GM23338 (cell line): ENCODE measurements at regions not wholly inside any gene's neighbourhood (a gene's known extent, or its start where the extent isn't known, plus 50 kb on each side); places are given as distances from the start of the nearest gene placed in this dataset.

Experiments
- ATAC-seq: fragments of 200-7000 bp; cut with Tn5 transposase; 3 replicates; pipeline ENCODE4 v1.9.1; 2020
- DNase-seq: peaks from one replicate; pipeline ENCODE4 v3.0.0-alpha.2; 2015; ENCODE audit warnings: low spot score
- H2AFZ ChIP-seq: fragments of 200-600 bp; sonication (generic); 2 replicates; pipeline ENCODE4 v1.8.0; 2016; ENCODE audit warnings: antibody characterized with exemption, mild to moderate bottlenecking, moderate library complexity
- H3F3A ChIP-seq: fragments of 200-600 bp; sonication (generic); replicated peaks from 2 replicates; pipeline ENCODE4 v1.8.0; 2017; ENCODE audit warnings: antibody characterized with exemption, mixed run types, low read depth
- H3K27ac ChIP-seq: fragments of 200-600 bp; sonication (generic); 2 replicates; pipeline ENCODE4 v1.6.1; 2016; ENCODE audit warnings: low read depth
- H3K27me3 ChIP-seq: fragments of 200-600 bp; sonication (generic); 2 replicates; pipeline ENCODE4 v1.8.0; 2016; ENCODE audit warnings: mild to moderate bottlenecking, mixed run types, moderate library complexity; ENCODE audit not compliant: insufficient read depth
- H3K36me3 ChIP-seq: fragments of 200-600 bp; sonication (generic); 2 replicates; pipeline ENCODE4 v1.8.0; 2016; ENCODE audit warnings: mild to moderate bottlenecking; ENCODE audit not compliant: insufficient read depth
- H3K4me1 ChIP-seq: fragments of 200-600 bp; sonication (generic); 2 replicates; pipeline ENCODE4 v1.8.0; 2016; ENCODE audit warnings: mild to moderate bottlenecking, moderate library complexity; ENCODE audit not compliant: insufficient read depth
- H3K4me2 ChIP-seq: fragments of 200-600 bp; sonication (generic); 2 replicates; pipeline ENCODE4 v1.7.1; 2017; ENCODE audit warnings: mixed run types
- H3K4me3 ChIP-seq: fragments of 200-600 bp; sonication (generic); 2 replicates; pipeline ENCODE4 v1.6.1; 2016; ENCODE audit warnings: mixed run types
- H3K79me2 ChIP-seq: fragments of 200-600 bp; sonication (generic); replicated peaks from 2 replicates; pipeline ENCODE4 v1.8.0; 2017; ENCODE audit warnings: mild to moderate bottlenecking; ENCODE audit not compliant: insufficient read depth
- H3K9me2 ChIP-seq: fragments of 200-600 bp; sonication (generic); 2 replicates; pipeline ENCODE4 v1.8.0; 2017; ENCODE audit not compliant: insufficient read depth
- H4K20me1 ChIP-seq: fragments of 200-600 bp; sonication (generic); replicated peaks from 2 replicates; pipeline ENCODE4 v1.8.0; 2017; ENCODE audit warnings: mild to moderate bottlenecking; ENCODE audit not compliant: insufficient read depth
- H3K27ac Mint-ChIP-seq: 2 replicates; pipeline ENCODE4 v1.8.0; 2020; ENCODE audit warnings: inconsistent platforms, mild to moderate bottlenecking, moderate library complexity, mixed read lengths
- H3K27me3 Mint-ChIP-seq: 3 replicates; pipeline ENCODE4 v1.8.0; 2022; ENCODE audit warnings: low read depth, mild to moderate bottlenecking, moderate library complexity, mixed read lengths, inconsistent platforms; ENCODE audit not compliant: insufficient read depth, poor library complexity
- H3K36me3 Mint-ChIP-seq: 3 replicates; pipeline ENCODE4 v1.8.0; 2021; ENCODE audit warnings: low read depth, mild to moderate bottlenecking, inconsistent platforms, moderate library complexity, mixed read lengths
- H3K4me1 Mint-ChIP-seq: 3 replicates; pipeline ENCODE4 v1.8.0; 2020; ENCODE audit warnings: mild to moderate bottlenecking, inconsistent platforms, mixed read lengths
- H3K4me3 Mint-ChIP-seq: 3 replicates; pipeline ENCODE4 v1.8.0; 2021; ENCODE audit warnings: moderate library complexity, mild to moderate bottlenecking, inconsistent platforms, mixed read lengths
- H3K9me3 Mint-ChIP-seq: 3 replicates; pipeline ENCODE4 v1.8.0; 2020; ENCODE audit warnings: moderate library complexity, mild to moderate bottlenecking, inconsistent platforms, mixed read lengths
- CREB1 ChIP-seq: fragments of 250-450 bp; sonication (Bioruptor Pico); IDR thresholded peaks from 2 replicates; pipeline ENCODE4 v1.5.0; 2020; ENCODE audit warnings: low read depth, mild to moderate bottlenecking, moderate library complexity
- EZH2 ChIP-seq: fragments of 200-600 bp; sonication (generic); IDR thresholded peaks from one replicate; pipeline ENCODE4 v1.8.0; 2017; ENCODE audit warnings: antibody characterized with exemption, mild to moderate bottlenecking, low read depth; ENCODE audit not compliant: unreplicated experiment
- EZH2phosphoT487 ChIP-seq: fragments of 200-600 bp; sonication (generic); IDR thresholded peaks from one replicate; pipeline ENCODE4 v1.8.1; 2018; ENCODE audit warnings: antibody characterized with exemption; ENCODE audit not compliant: unreplicated experiment
- JUNB ChIP-seq: IDR thresholded peaks from one replicate; pipeline ENCODE4 v1.6.1; 2016; ENCODE audit warnings: antibody characterized with exemption; ENCODE audit not compliant: unreplicated experiment
- NANOG ChIP-seq: IDR thresholded peaks from 2 replicates; pipeline ENCODE4 v1.6.1; 2016; ENCODE audit warnings: antibody characterized with exemption, borderline replicate concordance
- POLR2AphosphoS5 ChIP-seq: IDR thresholded peaks from 2 replicates; pipeline ENCODE4 v1.6.1; 2016; ENCODE audit warnings: antibody characterized with exemption, low read depth
- REST ChIP-seq: IDR thresholded peaks from one replicate; pipeline ENCODE4 v1.6.1; 2018; ENCODE audit warnings: antibody characterized with exemption; ENCODE audit not compliant: unreplicated experiment
- STAT1 ChIP-seq: IDR thresholded peaks from one replicate; pipeline ENCODE4 v1.6.1; 2016; ENCODE audit warnings: antibody characterized with exemption; ENCODE audit not compliant: unreplicated experiment
- ZNF114 ChIP-seq: fragments of 250-450 bp; sonication (Bioruptor Pico); IDR thresholded peaks from 2 replicates; pipeline ENCODE4 v1.5.0; 2020; ENCODE audit warnings: mild to moderate bottlenecking, moderate library complexity
- ZNF331 ChIP-seq: fragments of 250-450 bp; sonication (Bioruptor Pico); IDR thresholded peaks from 2 replicates; pipeline ENCODE4 v1.5.0; 2020; ENCODE audit warnings: low read depth, mild to moderate bottlenecking, moderate library complexity
- TF ChIP-seq, protein P1 (sequence below), 2 experiments: fragments of 200-600 bp in 1 of 2; sonication (generic) in 1 of 2; conservative IDR thresholded peaks; 2 replicates each; pipeline versions ENCODE4 v1.5.1 to v1.6.1; 2016 to 2017; ENCODE audit warnings: antibody characterized with exemption in 2 of 2, low read depth in 2 of 2, mild to moderate bottlenecking in 2 of 2, moderate library complexity in 1 of 2
- TF ChIP-seq, protein P2 (sequence below): IDR thresholded peaks from 2 replicates; pipeline ENCODE4 v1.6.1; 2016; ENCODE audit warnings: antibody characterized with exemption

GRCh38 chr15:38726187-38726586 lies 161.6 kb upstream of the RASGRP1 start (continued):
- TF ChIP-seq, protein P1, sequence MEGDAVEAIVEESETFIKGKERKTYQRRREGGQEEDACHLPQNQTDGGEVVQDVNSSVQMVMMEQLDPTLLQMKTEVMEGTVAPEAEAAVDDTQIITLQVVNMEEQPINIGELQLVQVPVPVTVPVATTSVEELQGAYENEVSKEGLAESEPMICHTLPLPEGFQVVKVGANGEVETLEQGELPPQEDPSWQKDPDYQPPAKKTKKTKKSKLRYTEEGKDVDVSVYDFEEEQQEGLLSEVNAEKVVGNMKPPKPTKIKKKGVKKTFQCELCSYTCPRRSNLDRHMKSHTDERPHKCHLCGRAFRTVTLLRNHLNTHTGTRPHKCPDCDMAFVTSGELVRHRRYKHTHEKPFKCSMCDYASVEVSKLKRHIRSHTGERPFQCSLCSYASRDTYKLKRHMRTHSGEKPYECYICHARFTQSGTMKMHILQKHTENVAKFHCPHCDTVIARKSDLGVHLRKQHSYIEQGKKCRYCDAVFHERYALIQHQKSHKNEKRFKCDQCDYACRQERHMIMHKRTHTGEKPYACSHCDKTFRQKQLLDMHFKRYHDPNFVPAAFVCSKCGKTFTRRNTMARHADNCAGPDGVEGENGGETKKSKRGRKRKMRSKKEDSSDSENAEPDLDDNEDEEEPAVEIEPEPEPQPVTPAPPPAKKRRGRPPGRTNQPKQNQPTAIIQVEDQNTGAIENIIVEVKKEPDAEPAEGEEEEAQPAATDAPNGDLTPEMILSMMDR (conservative IDR thresholded peaks at IDR 0.05; ENCODE audit: low read depth in 2 of 2) = no peak
- TF ChIP-seq CREB1 (CRISPR knock-in tag) (no peak), EZH2phosphoT487 (no peak), JUNB (no peak), STAT1 (no peak), REST (no peak), EZH2 (no peak), POLR2AphosphoS5 (no peak)

GRCh38 chr15:38733331-38733730 lies 168.7 kb upstream of the RASGRP1 start:
- no peak overlapping the region for H3K4me2 ChIP-seq
- H3K27ac Mint-ChIP-seq = no peak overlapping the region
- H4K20me1 ChIP-seq = no peaks in the 10 kb centered on the region
- H3K4me3 Mint-ChIP-seq = no peak overlapping the region
- DNase-seq (no peak), ATAC-seq (no peak)
- H3K4me3 ChIP-seq = no peak overlapping the region
- no peaks in the 10 kb centered on the region for H3K36me3 Mint-ChIP-seq
- H3K9me3 Mint-ChIP-seq = no peaks in the 10 kb centered on the region
- H3K36me3 ChIP-seq = no peaks in the 10 kb centered on the region
- H3K27me3 Mint-ChIP-seq = no peaks in the 10 kb centered on the region
- H3K27me3 ChIP-seq = no peaks in the 10 kb centered on the region
- no peak overlapping the region for H3K27ac ChIP-seq
- no peaks in the 10 kb centered on the region for H3K79me2 ChIP-seq
- H2AFZ ChIP-seq = no peak overlapping the region
- H3K9me2 ChIP-seq = no peaks in the 10 kb centered on the region; the same call in 1 of the 2 replicates
- H3K4me1 ChIP-seq = no peaks in the 10 kb centered on the region
- H3K4me1 Mint-ChIP-seq = no peaks in the 10 kb centered on the region
- no peaks in the 10 kb centered on the region for H3F3A ChIP-seq
- no peak for TF ChIP-seq CREB1 (CRISPR knock-in tag)
- TF ChIP-seq, protein P2, sequence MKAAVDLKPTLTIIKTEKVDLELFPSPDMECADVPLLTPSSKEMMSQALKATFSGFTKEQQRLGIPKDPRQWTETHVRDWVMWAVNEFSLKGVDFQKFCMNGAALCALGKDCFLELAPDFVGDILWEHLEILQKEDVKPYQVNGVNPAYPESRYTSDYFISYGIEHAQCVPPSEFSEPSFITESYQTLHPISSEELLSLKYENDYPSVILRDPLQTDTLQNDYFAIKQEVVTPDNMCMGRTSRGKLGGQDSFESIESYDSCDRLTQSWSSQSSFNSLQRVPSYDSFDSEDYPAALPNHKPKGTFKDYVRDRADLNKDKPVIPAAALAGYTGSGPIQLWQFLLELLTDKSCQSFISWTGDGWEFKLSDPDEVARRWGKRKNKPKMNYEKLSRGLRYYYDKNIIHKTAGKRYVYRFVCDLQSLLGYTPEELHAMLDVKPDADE = no peak
- no peak for TF ChIP-seq EZH2
- no peak for TF ChIP-seq ZNF114 (CRISPR knock-in tag)
- no peak for TF ChIP-seq STAT1
- TF ChIP-seq NANOG = no peak
- TF ChIP-seq EZH2phosphoT487 = no peak
- TF ChIP-seq, protein P1 (conservative IDR thresholded peaks at IDR 0.05; ENCODE audit: low read depth in 2 of 2) = no peak
- no peak for TF ChIP-seq ZNF331 (CRISPR knock-in tag)
